ENCODE measurements at regions not wholly inside any gene's neighbourhood (a gene's known extent, or its start where the extent isn't known, plus 50 kb on each side); places are given as distances from the start of the nearest gene placed in this dataset.
A peak's percentile ranks its signal among the peaks of the same experiment; 100 is the strongest.

DNA sequence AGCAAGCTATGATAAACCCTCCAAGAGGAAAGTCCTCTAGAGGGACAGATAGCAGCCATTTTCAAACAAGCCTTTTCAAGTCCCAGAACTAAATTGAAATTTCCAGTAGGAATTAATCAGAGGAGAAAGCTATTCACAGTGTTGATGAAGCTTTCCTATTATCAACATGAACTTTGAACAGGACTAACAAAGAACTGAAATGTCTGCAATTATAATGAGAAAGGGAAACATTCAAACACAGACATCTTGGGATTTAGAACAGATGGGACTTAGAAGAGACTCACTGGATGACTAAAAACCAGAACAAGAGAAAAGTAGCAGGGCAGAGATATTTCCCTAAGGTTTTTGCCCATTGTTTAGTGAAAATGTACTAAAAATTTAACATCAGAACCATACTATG, 622.1 kb upstream of the UBE2E2 start:
- H3K4me3 ChIP-seq (ENCODE audit: extremely low read depth in 1 of 4, insufficient read depth in 2 of 4, low read depth in 3 of 4, low read length in 4 of 4), result no peak overlapping the region
- H2AK5ac ChIP-seq (ENCODE audit: low read depth, low read length), result no peak overlapping the region
- no peaks in the 10 kb centered on the region for H4K20me1 ChIP-seq (replicated peaks in 1 of 2; ENCODE audit: control insufficient read depth in 1 of 2, insufficient read depth in 2 of 2, low read length in 2 of 2)
- H3K79me2 ChIP-seq (ENCODE audit: control insufficient read depth in 1 of 2, insufficient read depth in 2 of 2, low read length in 2 of 2), result no peaks in the 10 kb centered on the region
- FAIRE-seq, result no peak
- no peak overlapping the region for H4K5ac ChIP-seq (ENCODE audit: insufficient read length, low read depth, low read length)
- H3K9ac ChIP-seq (replicated peaks in 1 of 4; ENCODE audit: extremely low read depth in 1 of 4, low read depth in 3 of 4, low read length in 3 of 4), result no peak overlapping the region
- no peaks in the 10 kb centered on the region for H3K9me3 ChIP-seq (ENCODE audit: insufficient read depth in 2 of 2, low read depth in 1 of 2, low read length in 1 of 2)
- no peak overlapping the region for H3K14ac ChIP-seq (ENCODE audit: insufficient read length)
- H4K8ac ChIP-seq (ENCODE audit: extremely low read depth, insufficient read depth, low read length), result no peak overlapping the region
- H3K36me3 ChIP-seq (ENCODE audit: control insufficient read depth in 2 of 4, insufficient read depth in 4 of 4, low read length in 3 of 4), result no peaks in the 10 kb centered on the region
- no peak overlapping the region for H3K4me2 ChIP-seq (ENCODE audit: insufficient read depth in 1 of 2, low read depth in 2 of 2, low read length in 2 of 2)
- H2BK20ac ChIP-seq (ENCODE audit: low read length), result no peak overlapping the region
- H3K56ac ChIP-seq (replicated peaks; ENCODE audit: insufficient read length, low read depth, low read length), result no peak overlapping the region
- H2BK15ac ChIP-seq (ENCODE audit: low read length), result no peak overlapping the region
- no peaks in the 10 kb centered on the region for H3K79me1 ChIP-seq (ENCODE audit: low read depth, low read length)
- H3K18ac ChIP-seq (ENCODE audit: extremely low read depth, low read length), result no peak overlapping the region
- H2BK120ac ChIP-seq (replicated peaks; ENCODE audit: low read depth, low read length), result no peak overlapping the region
- H4K91ac ChIP-seq (replicated peaks; ENCODE audit: insufficient read length, low read length), result no peak overlapping the region
- ChIA-PET CTCF (ENCODE audit: partially characterized antibody) (no interaction called here), POLR2A (ENCODE audit: partially characterized antibody) (no interaction called here)
- H3K4me1 ChIP-seq (replicated peaks in 1 of 4; ENCODE audit: control insufficient read depth in 3 of 4, insufficient read depth in 4 of 4, low read length in 3 of 4), result no peaks in the 10 kb centered on the region
- H3K23ac ChIP-seq (ENCODE audit: insufficient read length), result no peak overlapping the region
- H2BK12ac ChIP-seq (ENCODE audit: low read depth, low read length), result no peak overlapping the region
- no peak overlapping the region for H3K27ac ChIP-seq (ENCODE audit: low read depth, low read length)
- H2BK5ac ChIP-seq (ENCODE audit: low read depth, low read length), result no peak overlapping the region
- DNase-seq (ENCODE audit: low read depth in 1 of 2, low spot score in 2 of 2), result no peak
- TF ChIP-seq EGR1 (IDR thresholded peaks at IDR 0.05; ENCODE audit: borderline replicate concordance, low read depth, low read length) (no peak), SP2 (IDR thresholded peaks at IDR 0.05; ENCODE audit: low read length) (no peak), TAF7 (optimal IDR thresholded peaks at IDR 0.05; ENCODE audit: borderline replicate concordance, low read depth, low read length) (no peak), HDAC2 (IDR thresholded peaks at IDR 0.05; ENCODE audit: borderline replicate concordance in 1 of 2, low read depth in 2 of 2, low read length in 2 of 2) (no peak), SIN3A (conservative IDR thresholded peaks at IDR 0.05 in 1 of 2, IDR thresholded peaks at IDR 0.05 in 1 of 2; ENCODE audit: low read depth in 1 of 2, low read length in 2 of 2) (no peak), GABPA (IDR thresholded peaks at IDR 0.05; ENCODE audit: borderline replicate concordance, insufficient read depth, low read length) (no peak), BCL11A (IDR thresholded peaks at IDR 0.05; ENCODE audit: low read depth in 2 of 2, low read length in 2 of 2) (no peak), MAFK (IDR thresholded peaks at IDR 0.05; ENCODE audit: low read depth, low read length) (no peak), KDM4A (IDR thresholded peaks at IDR 0.05; ENCODE audit: low read depth, low read length, severe bottlenecking) (no peak)
- TF ChIP-seq, protein P1, sequence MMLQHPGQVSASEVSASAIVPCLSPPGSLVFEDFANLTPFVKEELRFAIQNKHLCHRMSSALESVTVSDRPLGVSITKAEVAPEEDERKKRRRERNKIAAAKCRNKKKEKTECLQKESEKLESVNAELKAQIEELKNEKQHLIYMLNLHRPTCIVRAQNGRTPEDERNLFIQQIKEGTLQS (IDR thresholded peaks at IDR 0.05; ENCODE audit: insufficient read depth, low read depth, low read length), result no peak
- TF ChIP-seq, protein P2, sequence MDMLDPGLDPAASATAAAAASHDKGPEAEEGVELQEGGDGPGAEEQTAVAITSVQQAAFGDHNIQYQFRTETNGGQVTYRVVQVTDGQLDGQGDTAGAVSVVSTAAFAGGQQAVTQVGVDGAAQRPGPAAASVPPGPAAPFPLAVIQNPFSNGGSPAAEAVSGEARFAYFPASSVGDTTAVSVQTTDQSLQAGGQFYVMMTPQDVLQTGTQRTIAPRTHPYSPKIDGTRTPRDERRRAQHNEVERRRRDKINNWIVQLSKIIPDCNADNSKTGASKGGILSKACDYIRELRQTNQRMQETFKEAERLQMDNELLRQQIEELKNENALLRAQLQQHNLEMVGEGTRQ (IDR thresholded peaks at IDR 0.05; ENCODE audit: low read length), result no peak
- H3K23me2 ChIP-seq (ENCODE audit: low read depth, low read length), result no peaks in the 10 kb centered on the region
- H3K4ac ChIP-seq (replicated peaks; ENCODE audit: insufficient read length, low read depth, low read length), result no peak overlapping the region
- H2AFZ ChIP-seq (ENCODE audit: low read length), result peak overlapping the region; percentile 28; the same call in 1 of the 2 replicates
- H3K27me3 ChIP-seq (replicated peaks in 1 of 4; ENCODE audit: control insufficient read depth in 3 of 4, extremely low read depth in 1 of 4, insufficient read depth in 3 of 4, low read length in 3 of 4), result no peaks in the 10 kb centered on the region

Measured in H1 (cell line).